Spleen (tissue), 11 donors: ENCODE measurements at regions not wholly inside any gene's neighbourhood (a gene's known extent, or its start where the extent isn't known, plus 50 kb on each side); places are given as distances from the start of the nearest gene placed in this dataset.
"Not testable (repeated sequence)": the region's sequence is repeated elsewhere in the genome, so short reads cannot be mapped to it uniquely, and the experiment has no call there.

ENCODE experiments used
- DNase-seq: peaks from one replicate; pipeline ENCODE4 v3.0.0-alpha.2; 2020
- H3K27ac ChIP-seq, 8 donors: fragments of 200-600 bp; sonication (generic) in 7 of 8; 1 replicate in 4 of 8; 2 replicates in 4 of 8; pipeline versions ENCODE4 v1.5.0 to v1.8.0; 2016 to 2021; ENCODE audit warnings: inconsistent platforms in 4 of 8, mild to moderate bottlenecking in 4 of 8, moderate library complexity in 1 of 8
- H3K27me3 ChIP-seq, 7 donors: fragments of 200-600 bp; sonication (generic) in 6 of 7; replicated peaks in 1 of 7; 1 replicate in 4 of 7; 2 replicates in 3 of 7; pipeline versions ENCODE4 v1.5.0 to v1.8.0; 2016 to 2021; ENCODE audit warnings: inconsistent platforms in 3 of 7, mild to moderate bottlenecking in 1 of 7
- H3K36me3 ChIP-seq, 6 donors: fragments of 200-600 bp; sonication (generic) in 5 of 6; 1 replicate in 4 of 6; 2 replicates in 2 of 6; pipeline versions ENCODE4 v1.5.0 to v1.8.0; 2016 to 2021; ENCODE audit warnings: inconsistent platforms in 2 of 6
- H3K4me1 ChIP-seq, 6 donors: fragments of 200-600 bp; sonication (generic) in 5 of 6; 1 replicate in 3 of 6; 2 replicates in 3 of 6; pipeline versions ENCODE4 v1.5.0 to v1.8.0; 2016 to 2021; ENCODE audit warnings: inconsistent platforms in 3 of 6
- H3K4me3 ChIP-seq, 8 donors: fragments of 200-600 bp; sonication (generic) in 7 of 8; 1 replicate in 4 of 8; 2 replicates in 4 of 8; pipeline versions ENCODE4 v1.5.0 to v1.8.0; 2016 to 2021; ENCODE audit warnings: inconsistent platforms in 4 of 8, mild to moderate bottlenecking in 4 of 8, moderate library complexity in 2 of 8
- H3K9me3 ChIP-seq, 8 donors: fragments of 200-600 bp; sonication (generic) in 7 of 8; 1 replicate in 4 of 8; 2 replicates in 4 of 8; pipeline versions ENCODE4 v1.5.0 to v1.8.0; 2016 to 2021; ENCODE audit warnings: inconsistent platforms in 4 of 8
- CTCF ChIP-seq, 11 experiments: fragments of 200-600 bp in 7 of 11; fragments of 450-650 bp in 4 of 11; sonication (generic) in 4 of 11; IDR thresholded peaks in 8 of 11; conservative IDR thresholded peaks in 3 of 11; 1 replicate in 7 of 11; 2 replicates in 4 of 11; pipeline versions ENCODE4 v1.4.0 to v1.8.0; 2016 to 2021; ENCODE audit warnings: antibody characterized with exemption in 11 of 11, inconsistent platforms in 4 of 11, mild to moderate bottlenecking in 1 of 11
- POLR2A ChIP-seq, 3 donors: fragments of 450-650 bp; IDR thresholded peaks; one replicate each; pipeline ENCODE4 v1.5.1; 2017; ENCODE audit warnings: antibody characterized with exemption in 3 of 3, mild to moderate bottlenecking in 1 of 3
- POLR2AphosphoS5 ChIP-seq, 3 donors: sonication (generic); formaldehyde crosslinking; IDR thresholded peaks; one replicate each; pipeline ENCODE4 v1.5.1; 2017; ENCODE audit warnings: antibody characterized with exemption in 3 of 3
- WGBS, 5 donors: extraction: QIAGEN DNeasy Blood & Tissue Kit in 3 of 5; methylation state at CpG; one replicate each; pipeline versions ENCODE4 v1.1.5 to v1.1.7; 2013 to 2018; 5-methylcytosine and 5-hydroxymethylcytosine counted together
- intact Hi-C: fragments of 100-400 bp; cut with DNase I; formaldehyde crosslinking; loops from one replicate; pipeline ENCODE4 v1.15.0; 2023; ENCODE audit warnings: low total_unique reads
- donor health status: healthy with polysubstance abuse.
- donor health status: DM: no; HTN: no; CAD: no; lungs with moderate emphysema.
- donor health status: DM: no; HTN: no; CAD: no.
- donor health status: Bipolar disorder and iron deficiency.
- donor health status: healthy.
- donor health status: DM: no; HTN: no; CAD: no.
- donor health status: DM: yes; HTN: yes; CAD: no.

DNA sequence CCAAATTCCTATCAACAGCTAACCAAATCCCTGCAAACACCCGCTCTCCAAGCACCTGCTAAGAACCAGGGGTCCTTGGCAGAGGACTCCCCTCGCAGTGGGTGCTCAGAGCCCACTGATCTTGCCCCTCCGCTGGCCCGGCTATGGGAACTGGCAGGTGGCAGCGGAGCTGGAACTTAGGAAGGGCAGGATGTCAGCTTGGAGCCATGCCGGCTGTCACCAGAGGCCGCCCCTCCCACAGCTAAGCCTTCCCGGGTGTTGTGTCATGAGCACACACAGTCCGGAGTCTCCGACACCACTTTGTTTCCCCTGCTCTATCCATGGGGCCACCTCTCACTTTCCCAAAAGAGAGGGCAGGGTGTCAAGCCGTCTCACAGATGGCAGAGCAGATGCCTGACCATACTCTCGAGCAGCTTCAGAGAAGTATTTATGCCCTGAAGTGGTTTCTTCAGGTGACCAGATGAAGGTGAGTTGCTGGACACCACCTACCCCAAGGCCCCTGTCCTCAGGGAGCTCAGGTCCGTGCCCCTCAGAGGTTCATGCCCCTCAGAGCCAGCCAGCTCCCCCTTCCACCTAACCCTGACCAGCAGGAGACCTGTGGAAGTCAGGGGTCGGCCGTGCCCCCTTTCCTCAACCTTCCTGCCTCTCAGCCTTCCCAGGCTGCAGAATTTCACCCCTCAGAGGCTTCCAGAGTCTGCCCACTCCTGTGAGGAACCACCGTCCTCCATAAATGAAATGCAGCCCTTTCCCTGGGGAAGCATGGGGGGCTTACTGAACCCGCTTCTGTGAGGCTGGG lies 545.7 kb upstream of the B3GAT1 start:
- Histone ChIP-seq H3K4me1 (no peaks in the 10 kb centered on the region), H3K27me3 (peaks cover 0 to 23% (median 0%) of the 10 kb centered on the region in 7 donors), H3K9me3 (no peaks in the 10 kb centered on the region), H3K4me3 (no peak overlapping the region), H3K36me3 (no peaks in the 10 kb centered on the region), H3K27ac (no peak overlapping the region)
- TF ChIP-seq POLR2AphosphoS5 (IDR thresholded peaks at IDR 0.05) (no peak), CTCF (IDR thresholded peaks at IDR 0.05 in 8 of 11, conservative IDR thresholded peaks at IDR 0.05 in 3 of 11) (no peak), POLR2A (IDR thresholded peaks at IDR 0.05) (no peak)
- DNase-seq = no peak
- 66 to 80% (median 73%) methylated on average over 15 to 17 of the region's 17 CpGs for WGBS, 5 donors
- intact Hi-C loops = no loop called here

GRCh38 chr11:134956450-134957210 lies 544.6 kb upstream of the B3GAT1 start:
- Histone ChIP-seq H3K4me1 (no peaks in the 10 kb centered on the region), H3K27ac (no peak overlapping the region), H3K9me3 (no peaks in the 10 kb centered on the region), H3K36me3 (no peaks in the 10 kb centered on the region), H3K4me3 (no peak overlapping the region), H3K27me3 (peaks cover 0 to 23% (median 0%) of the 10 kb centered on the region in 7 donors)
- intact Hi-C loops = no loop called here
- no peak for DNase-seq
- 87 to 92% (median 92%) methylated on average over 13 of the region's 13 CpGs for WGBS, 5 donors
- TF ChIP-seq CTCF (IDR thresholded peaks at IDR 0.05 in 8 of 11, conservative IDR thresholded peaks at IDR 0.05 in 3 of 11) (no peak), POLR2AphosphoS5 (IDR thresholded peaks at IDR 0.05) (no peak), POLR2A (IDR thresholded peaks at IDR 0.05) (no peak)

- WGBS, 5 donors = 84 to 91% (median 88%) methylated on average over 4 of the region's 4 CpGs
- peaks cover 0 to 23% (median 0%) of the 10 kb centered on the region in 7 donors for H3K27me3 ChIP-seq
- H3K36me3 ChIP-seq, DNase-seq, H3K4me1 ChIP-seq, H3K27ac ChIP-seq, H3K9me3 ChIP-seq, H3K4me3 ChIP-seq, intact Hi-C loops: not testable (repeated sequence)
Observed at GRCh38 chr11:134955970-134956369, 543.9 kb upstream of the B3GAT1 start.

- Histone ChIP-seq H3K27me3 (peaks cover 0 to 23% (median 0%) of the 10 kb centered on the region in 7 donors), H3K4me3 (no peak overlapping the region), H3K4me1 (no peaks in the 10 kb centered on the region), H3K36me3 (no peaks in the 10 kb centered on the region), H3K27ac (no peak overlapping the region), H3K9me3 (no peaks in the 10 kb centered on the region)
- intact Hi-C loops = no loop called here
- WGBS, 5 donors = 87 to 95% (median 89%) methylated on average over 9 of the region's 9 CpGs
- TF ChIP-seq CTCF (IDR thresholded peaks at IDR 0.05 in 8 of 11, conservative IDR thresholded peaks at IDR 0.05 in 3 of 11) (no peak), POLR2AphosphoS5 (IDR thresholded peaks at IDR 0.05) (no peak), POLR2A (IDR thresholded peaks at IDR 0.05) (no peak)
- no peak for DNase-seq
Observed at GRCh38 chr11:134955281-134955680, 543.2 kb upstream of the B3GAT1 start.

DNA sequence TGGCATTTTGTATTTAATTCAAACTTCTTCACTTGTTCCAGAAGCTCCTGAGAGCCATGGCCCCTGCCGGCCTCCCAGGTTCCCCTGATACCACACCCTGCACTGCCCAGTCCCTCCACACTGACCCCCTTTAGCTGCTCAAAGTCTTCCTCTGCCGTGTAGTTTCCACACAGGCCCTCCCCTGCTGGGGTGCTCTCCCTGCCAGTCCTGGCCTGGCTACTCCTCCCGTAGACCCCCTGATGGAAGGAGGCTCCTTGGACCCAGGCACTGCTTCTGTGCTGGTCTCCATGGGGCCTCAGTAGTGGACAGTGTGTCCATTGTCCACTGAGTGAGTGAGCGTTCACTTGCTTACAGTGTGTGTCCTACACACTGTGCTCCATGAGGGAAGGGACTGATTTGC lies 542.4 kb upstream of the B3GAT1 start:
- H3K4me1 ChIP-seq, H3K36me3 ChIP-seq, H3K9me3 ChIP-seq, H3K4me3 ChIP-seq, intact Hi-C loops, H3K27ac ChIP-seq, DNase-seq: not testable (repeated sequence)
- peaks cover 0 to 23% (median 0%) of the 10 kb centered on the region in 7 donors for H3K27me3 ChIP-seq
- 81 to 88% (median 87%) methylated on average over 4 of the region's 4 CpGs for WGBS, 5 donors

GRCh38 chr11:134953417-134953970 lies 541.5 kb upstream of the B3GAT1 start:
- Histone ChIP-seq H3K27me3 (peaks cover 0 to 32% (median 0%) of the 10 kb centered on the region in 7 donors), H3K4me1 (peaks cover 0 to 10% (median 0%) of the 10 kb centered on the region in 6 donors)
- intact Hi-C loops, H3K9me3 ChIP-seq, H3K27ac ChIP-seq, H3K36me3 ChIP-seq, H3K4me3 ChIP-seq, DNase-seq: not testable (repeated sequence)
- WGBS, 5 donors = 71 to 84% (median 81%) methylated on average over 2 of the region's 2 CpGs
